ENCODE measurements at regions not wholly inside any gene's neighbourhood (a gene's known extent, or its start where the extent isn't known, plus 50 kb on each side); places are given as distances from the start of the nearest gene placed in this dataset.

DNA sequence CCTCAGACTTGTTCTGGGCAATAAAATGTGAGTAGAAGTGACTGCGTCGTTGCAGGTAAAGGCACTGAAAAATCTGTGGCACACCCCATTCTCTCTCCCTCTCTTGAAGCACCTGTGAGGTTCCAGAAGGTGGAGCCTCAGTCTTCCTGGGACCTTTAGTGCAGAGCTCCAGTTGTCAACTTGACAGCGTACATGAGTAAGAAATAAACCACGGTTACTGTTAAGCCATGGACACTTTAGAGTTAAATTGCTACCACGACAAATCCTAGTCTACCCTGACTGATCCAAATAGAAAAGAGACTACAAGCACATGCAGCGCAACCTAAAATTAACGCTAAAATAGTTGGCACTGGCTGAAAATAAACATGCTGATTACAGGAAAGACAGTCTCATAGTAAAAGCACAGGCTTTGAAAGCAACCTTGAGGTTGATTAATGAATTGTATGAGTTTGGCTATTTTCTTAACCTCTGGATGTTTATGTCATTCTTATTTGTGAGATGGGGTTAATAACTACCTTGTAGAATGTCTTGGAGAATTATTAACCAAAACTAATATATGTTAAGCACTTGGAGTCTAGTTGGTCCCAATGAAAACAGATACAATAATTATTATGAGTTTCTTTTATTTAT is 93.0 kb upstream of the PLPPR4 start:
- Histone ChIP-seq H3K36me3 (no peaks in the 10 kb centered on the region), H3K27ac (no peak overlapping the region), H3K9me3 (no peaks in the 10 kb centered on the region), H3K4me3 (no peak overlapping the region), H3K27me3 (no peaks in the 10 kb centered on the region), H3K4me1 (no peaks in the 10 kb centered on the region)
- DNase-seq, result no peak
- intact Hi-C loops (cut with DNase I), result no loop called here
- TF ChIP-seq, protein P1, sequence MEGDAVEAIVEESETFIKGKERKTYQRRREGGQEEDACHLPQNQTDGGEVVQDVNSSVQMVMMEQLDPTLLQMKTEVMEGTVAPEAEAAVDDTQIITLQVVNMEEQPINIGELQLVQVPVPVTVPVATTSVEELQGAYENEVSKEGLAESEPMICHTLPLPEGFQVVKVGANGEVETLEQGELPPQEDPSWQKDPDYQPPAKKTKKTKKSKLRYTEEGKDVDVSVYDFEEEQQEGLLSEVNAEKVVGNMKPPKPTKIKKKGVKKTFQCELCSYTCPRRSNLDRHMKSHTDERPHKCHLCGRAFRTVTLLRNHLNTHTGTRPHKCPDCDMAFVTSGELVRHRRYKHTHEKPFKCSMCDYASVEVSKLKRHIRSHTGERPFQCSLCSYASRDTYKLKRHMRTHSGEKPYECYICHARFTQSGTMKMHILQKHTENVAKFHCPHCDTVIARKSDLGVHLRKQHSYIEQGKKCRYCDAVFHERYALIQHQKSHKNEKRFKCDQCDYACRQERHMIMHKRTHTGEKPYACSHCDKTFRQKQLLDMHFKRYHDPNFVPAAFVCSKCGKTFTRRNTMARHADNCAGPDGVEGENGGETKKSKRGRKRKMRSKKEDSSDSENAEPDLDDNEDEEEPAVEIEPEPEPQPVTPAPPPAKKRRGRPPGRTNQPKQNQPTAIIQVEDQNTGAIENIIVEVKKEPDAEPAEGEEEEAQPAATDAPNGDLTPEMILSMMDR (IDR thresholded peaks at IDR 0.05), result no peak
- TF ChIP-seq POLR2AphosphoS5 (IDR thresholded peaks at IDR 0.05) (no peak), EP300 (IDR thresholded peaks at IDR 0.05) (no peak), POLR2A (IDR thresholded peaks at IDR 0.05) (no peak)
- WGBS, 2 donors, result 34 to 63% methylated on average over 7 of the region's 7 CpGs

DNA sequence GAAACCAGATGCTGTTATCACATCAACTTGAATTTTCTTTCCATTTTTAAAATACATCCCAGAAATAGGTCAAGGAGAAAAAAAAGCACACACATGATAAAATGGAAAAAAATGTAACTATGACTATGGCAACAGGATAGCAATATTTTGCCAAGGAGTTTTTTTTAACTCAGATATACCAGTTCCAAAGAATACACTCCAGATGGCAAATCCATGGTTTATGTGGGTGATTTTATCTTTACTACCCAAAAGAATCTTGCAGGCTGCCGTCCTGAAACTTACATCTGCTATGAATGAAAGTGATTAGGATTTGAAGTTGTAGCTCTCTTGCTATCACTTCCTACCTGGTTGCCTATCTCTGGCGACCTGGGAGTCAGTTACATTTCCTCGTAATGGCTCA is 91.0 kb upstream of the PLPPR4 start:
- H3K9me3 ChIP-seq, result no peaks in the 10 kb centered on the region
- H3K27me3 ChIP-seq, result no peaks in the 10 kb centered on the region
- no peak for DNase-seq
- H3K27ac ChIP-seq, result no peak overlapping the region
- TF ChIP-seq POLR2AphosphoS5 (IDR thresholded peaks at IDR 0.05) (no peak), EP300 (IDR thresholded peaks at IDR 0.05) (no peak), POLR2A (IDR thresholded peaks at IDR 0.05) (no peak)
- TF ChIP-seq, protein P1 (IDR thresholded peaks at IDR 0.05), result no peak
- H3K4me1 ChIP-seq, result no peaks in the 10 kb centered on the region
- H3K4me3 ChIP-seq, result no peak overlapping the region
- WGBS, 2 donors, result 57 to 77% methylated on average over 3 of the region's 3 CpGs
- intact Hi-C loops (cut with DNase I), result no loop called here
- H3K36me3 ChIP-seq, result no peaks in the 10 kb centered on the region

DNA sequence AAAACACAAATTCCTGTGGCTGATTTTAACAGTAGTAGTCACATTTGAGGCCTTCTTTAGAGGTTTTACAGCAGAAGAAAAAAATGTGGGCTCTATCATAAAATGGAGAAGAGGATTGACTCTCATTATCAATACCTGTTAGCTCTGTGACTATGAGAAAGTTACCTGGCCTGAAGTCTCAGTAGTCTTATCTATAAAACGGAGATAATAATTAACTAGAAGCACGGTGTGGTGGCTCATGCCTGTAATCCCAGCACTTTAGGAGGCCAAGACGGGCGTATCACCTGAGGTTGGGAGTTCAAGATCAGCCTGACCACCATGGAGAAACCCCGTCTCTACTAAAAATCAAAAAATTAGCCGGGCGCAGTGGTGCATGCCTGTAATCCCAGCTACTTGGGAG is 90.4 kb upstream of the PLPPR4 start:
- WGBS, 2 donors, result 60 to 83% methylated on average over 7 of the region's 7 CpGs

DNA sequence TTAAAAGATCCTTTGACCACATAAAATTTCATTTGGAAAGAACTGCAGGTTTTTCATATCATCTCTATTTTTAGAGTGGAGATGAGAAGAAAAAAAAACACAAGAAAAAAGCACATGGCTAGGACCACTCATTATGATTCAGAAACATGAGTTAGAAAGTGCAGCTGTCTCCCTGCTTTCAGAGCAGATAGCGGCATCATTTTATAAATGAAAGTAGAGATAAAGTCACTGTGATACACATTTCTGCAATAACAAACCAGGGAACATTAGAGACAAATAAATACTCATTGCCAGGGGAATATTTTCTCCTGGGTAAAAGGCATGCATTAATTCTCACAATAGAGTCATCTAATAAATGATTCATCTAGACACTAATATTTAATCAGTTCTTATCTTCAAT is 87.5 kb upstream of the PLPPR4 start:
- Histone ChIP-seq H3K27me3 (no peaks in the 10 kb centered on the region), H3K27ac (no peak overlapping the region), H3K36me3 (no peaks in the 10 kb centered on the region), H3K4me3 (no peak overlapping the region), H3K9me3 (no peaks in the 10 kb centered on the region), H3K4me1 (peaks cover 0 to 14% (median 4%) of the 10 kb centered on the region in 4 donors)
- 82 to 84% methylated on average over 1 of the region's 1 CpG for WGBS, 2 donors
- TF ChIP-seq, protein P1 (IDR thresholded peaks at IDR 0.05), result no peak
- TF ChIP-seq POLR2A (IDR thresholded peaks at IDR 0.05) (no peak), POLR2AphosphoS5 (IDR thresholded peaks at IDR 0.05) (no peak), EP300 (IDR thresholded peaks at IDR 0.05) (no peak)
- no peak for DNase-seq
- intact Hi-C loops (cut with DNase I), result no loop called here

More for the DNA sequence above, 90.4 kb upstream of the PLPPR4 start:
- intact Hi-C loops (cut with DNase I), result no loop called here
- Histone ChIP-seq H3K9me3 (no peaks in the 10 kb centered on the region), H3K36me3 (no peaks in the 10 kb centered on the region), H3K27me3 (no peaks in the 10 kb centered on the region), H3K4me1 (no peaks in the 10 kb centered on the region), H3K27ac (no peak overlapping the region), H3K4me3 (no peak overlapping the region)
- no peak for TF ChIP-seq POLR2A (IDR thresholded peaks at IDR 0.05)
- TF ChIP-seq, protein P1 (IDR thresholded peaks at IDR 0.05), result no peak
- no peak for DNase-seq

DNA sequence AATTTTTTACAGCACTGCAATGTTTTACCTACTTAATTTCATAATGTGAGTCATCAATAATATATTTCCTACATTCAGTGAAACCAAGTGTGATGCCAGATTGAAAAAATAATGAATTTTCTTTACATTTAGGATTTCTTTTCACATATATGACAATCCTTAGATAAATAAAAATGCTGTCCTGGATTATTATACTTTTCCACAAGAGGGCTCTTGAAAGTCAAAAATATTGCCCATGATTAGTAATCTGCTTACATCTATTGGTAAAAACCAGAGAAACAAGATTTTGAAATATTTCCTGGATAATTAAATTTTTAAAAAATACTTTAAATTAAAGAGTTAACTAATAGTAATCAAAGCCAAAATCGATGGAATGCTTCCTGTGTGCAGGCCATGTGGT is 86.8 kb upstream of the PLPPR4 start:
- DNase-seq, result no peak
- intact Hi-C loops (cut with DNase I), result no loop called here
- no peaks in the 10 kb centered on the region for H3K27me3 ChIP-seq
- no peaks in the 10 kb centered on the region for H3K36me3 ChIP-seq
- TF ChIP-seq POLR2AphosphoS5 (IDR thresholded peaks at IDR 0.05), result no peak
- no peak for TF ChIP-seq EP300 (IDR thresholded peaks at IDR 0.05)
- no peak for TF ChIP-seq POLR2A (IDR thresholded peaks at IDR 0.05)
- TF ChIP-seq, protein P1 (IDR thresholded peaks at IDR 0.05), result no peak
- no peak overlapping the region for H3K4me3 ChIP-seq
- H3K4me1 ChIP-seq, result peaks cover 0 to 17% (median 4%) of the 10 kb centered on the region in 4 donors
- WGBS, 2 donors, result 21 to 63% methylated on average over 1 of the region's 1 CpG
- no peaks in the 10 kb centered on the region for H3K9me3 ChIP-seq
- H3K27ac ChIP-seq, result no peak overlapping the region

Data from sigmoid colon (tissue), 6 donors.